Astrocyte of the cerebellum (primary cell): ENCODE measurements at regions not wholly inside any gene's neighbourhood (a gene's known extent, or its start where the extent isn't known, plus 50 kb on each side); places are given as distances from the start of the nearest gene placed in this dataset.

Source experiments
- DNase-seq: peaks from one replicate; pipeline ENCODE4 v3.0.0-alpha.2; 2011; ENCODE audit warnings: low read depth
- H3K4me3 ChIP-seq: 2 replicates; pipeline ENCODE4 v1.5.1; 2011; ENCODE audit warnings: mild to moderate bottlenecking, low read depth, low read length, moderate library complexity
- in situ Hi-C: cut with HindIII; loops from 2 replicates; pipeline ENCODE4 v1.10.0; 2017; ENCODE audit warnings: low sequenced_read_pairs
- TF ChIP-seq, protein P1 (sequence below): IDR thresholded peaks from 2 replicates; pipeline ENCODE4 v1.5.1; 2012; ENCODE audit warnings: low read length, low read depth, moderate library complexity, mild to moderate bottlenecking; ENCODE audit errors: missing control alignments

- DNase-seq = no peak
- in situ Hi-C loops = no loop called here
- TF ChIP-seq, protein P1, sequence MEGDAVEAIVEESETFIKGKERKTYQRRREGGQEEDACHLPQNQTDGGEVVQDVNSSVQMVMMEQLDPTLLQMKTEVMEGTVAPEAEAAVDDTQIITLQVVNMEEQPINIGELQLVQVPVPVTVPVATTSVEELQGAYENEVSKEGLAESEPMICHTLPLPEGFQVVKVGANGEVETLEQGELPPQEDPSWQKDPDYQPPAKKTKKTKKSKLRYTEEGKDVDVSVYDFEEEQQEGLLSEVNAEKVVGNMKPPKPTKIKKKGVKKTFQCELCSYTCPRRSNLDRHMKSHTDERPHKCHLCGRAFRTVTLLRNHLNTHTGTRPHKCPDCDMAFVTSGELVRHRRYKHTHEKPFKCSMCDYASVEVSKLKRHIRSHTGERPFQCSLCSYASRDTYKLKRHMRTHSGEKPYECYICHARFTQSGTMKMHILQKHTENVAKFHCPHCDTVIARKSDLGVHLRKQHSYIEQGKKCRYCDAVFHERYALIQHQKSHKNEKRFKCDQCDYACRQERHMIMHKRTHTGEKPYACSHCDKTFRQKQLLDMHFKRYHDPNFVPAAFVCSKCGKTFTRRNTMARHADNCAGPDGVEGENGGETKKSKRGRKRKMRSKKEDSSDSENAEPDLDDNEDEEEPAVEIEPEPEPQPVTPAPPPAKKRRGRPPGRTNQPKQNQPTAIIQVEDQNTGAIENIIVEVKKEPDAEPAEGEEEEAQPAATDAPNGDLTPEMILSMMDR = peak; percentile 3
- no peak overlapping the region for H3K4me3 ChIP-seq
Observed at GRCh38 chr18:46393230-46393629, 263.8 kb downstream of the LOXHD1 start.

DNA sequence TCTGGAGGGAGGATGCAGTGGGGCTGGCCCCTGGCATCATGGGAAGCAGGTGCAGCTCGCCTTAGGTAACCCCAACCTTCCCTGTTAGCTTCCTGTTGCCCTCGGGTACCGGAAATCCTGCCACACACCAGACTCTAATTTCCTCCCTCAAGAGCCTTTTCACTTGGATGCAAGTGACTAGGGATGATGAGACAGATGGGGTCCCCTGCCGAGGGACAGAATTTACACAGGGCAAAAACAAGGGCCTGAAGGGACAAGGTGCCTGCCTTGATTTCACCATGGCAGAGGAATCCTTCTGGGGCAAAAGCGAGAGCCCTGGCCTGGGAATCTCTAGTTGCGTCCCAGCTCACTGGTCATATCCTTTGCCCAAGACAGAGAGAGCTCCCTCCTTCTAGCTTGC, 263.1 kb downstream of the LOXHD1 start:
- DNase-seq = no peak
- H3K4me3 ChIP-seq = no peak overlapping the region
- TF ChIP-seq, protein P1 = no peak
- in situ Hi-C loops = no loop called here

DNA sequence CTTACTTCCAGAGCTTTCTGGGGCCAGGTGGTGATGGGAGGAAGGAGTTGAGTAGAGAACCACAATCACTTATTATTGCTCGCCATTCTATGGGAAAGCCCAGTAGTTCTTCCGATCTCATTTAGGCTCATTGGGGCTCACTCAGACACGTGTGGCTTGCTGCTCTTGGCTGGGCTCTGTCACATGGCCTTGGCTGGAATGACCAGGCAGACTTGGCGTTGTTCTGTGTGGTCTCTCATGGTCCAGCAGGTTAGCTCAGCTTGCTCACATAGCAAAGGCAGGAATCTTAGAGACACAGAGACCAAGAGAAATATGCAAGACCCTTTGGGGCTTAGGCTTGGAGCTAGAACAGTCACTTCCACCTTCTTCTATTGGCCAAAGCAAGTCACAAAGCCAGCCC, 261.2 kb downstream of the LOXHD1 start:
- DNase-seq = no peak
- TF ChIP-seq, protein P1 = no peak
- in situ Hi-C loops = no loop called here
- H3K4me3 ChIP-seq = no peak overlapping the region

DNA sequence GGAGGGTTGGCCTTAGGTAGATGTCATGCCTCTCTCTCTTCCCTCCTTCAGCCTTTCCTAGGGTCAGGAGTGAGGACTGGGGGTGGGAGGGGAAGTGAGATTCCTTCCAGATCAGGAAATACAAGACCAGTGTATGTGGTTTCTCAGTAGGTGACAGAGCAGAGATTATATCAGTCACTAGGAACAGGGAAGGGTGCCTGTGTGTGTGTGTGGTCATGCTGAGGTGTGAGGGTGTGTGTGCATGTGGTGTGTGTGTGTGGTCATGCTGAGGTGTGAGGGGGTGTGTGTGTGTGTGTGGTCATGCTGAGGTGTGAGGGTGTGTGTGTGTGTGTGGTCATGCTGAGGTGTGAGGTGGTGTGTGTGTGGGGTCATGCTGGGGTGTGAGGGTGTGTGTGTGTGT, 259.8 kb downstream of the LOXHD1 start:
- no peak for DNase-seq
- no peak overlapping the region for H3K4me3 ChIP-seq
- in situ Hi-C loops = no loop called here
- TF ChIP-seq, protein P1 = no peak

- no peak for DNase-seq
- TF ChIP-seq, protein P1 = no peak
- H3K4me3 ChIP-seq = no peak overlapping the region
- in situ Hi-C loops = no loop called here
Observed at GRCh38 chr18:46398005-46398404, 259.0 kb downstream of the LOXHD1 start.

GRCh38 chr18:46398625-46399024, 258.4 kb downstream of the LOXHD1 start:
- in situ Hi-C loops = no loop called here
- DNase-seq = no peak
- TF ChIP-seq, protein P1 = no peak
- no peak overlapping the region for H3K4me3 ChIP-seq

- in situ Hi-C loops = no loop called here
- TF ChIP-seq, protein P1 = no peak
- no peak for DNase-seq
- no peak overlapping the region for H3K4me3 ChIP-seq
Observed at GRCh38 chr18:46399303-46399702, 257.7 kb downstream of the LOXHD1 start.
